ENCODE measurements at regions not wholly inside any gene's neighbourhood (a gene's known extent, or its start where the extent isn't known, plus 50 kb on each side); places are given as distances from the start of the nearest gene placed in this dataset.
A peak's percentile ranks its signal among the peaks of the same experiment; 100 is the strongest.

GRCh38 chr9:124191691-124192395 lies 65.9 kb upstream of the NEK6 start:
- intact Hi-C loops (cut with DNase I): no loop called here

GRCh38 chr9:124196814-124197176 lies 61.0 kb upstream of the NEK6 start:
- Histone ChIP-seq H3K36me3 (no peaks in the 10 kb centered on the region), H3K27me3 (ENCODE audit: low read depth) (no peaks in the 10 kb centered on the region), H3K27ac (peak overlapping the region; percentile 62), H3K4me3 (no peak overlapping the region), H3K9me3 (peaks cover 10% of the 10 kb centered on the region), H3K4me1 (no peaks in the 10 kb centered on the region)
- TF ChIP-seq CTCF (IDR thresholded peaks at IDR 0.05): no peak
- intact Hi-C loops (cut with DNase I): no loop called here
- ATAC-seq (no peak), DNase-seq (no peak)

More at GRCh38 chr9:124191691-124192395, 65.9 kb upstream of the NEK6 start:
- no peak for TF ChIP-seq CTCF (IDR thresholded peaks at IDR 0.05)
- Histone ChIP-seq H3K27me3 (ENCODE audit: low read depth) (peaks cover 4% of the 10 kb centered on the region), H3K36me3 (no peaks in the 10 kb centered on the region), H3K27ac (no peak overlapping the region), H3K9me3 (peaks cover 10% of the 10 kb centered on the region), H3K4me3 (no peak overlapping the region), H3K4me1 (no peaks in the 10 kb centered on the region)
- DNase-seq (no peak), ATAC-seq (no peak)

- no peaks in the 10 kb centered on the region for H3K27me3 ChIP-seq (ENCODE audit: low read depth)
- H3K9me3 ChIP-seq: peaks cover 10% of the 10 kb centered on the region
- intact Hi-C loops (cut with DNase I): no loop called here
- peak overlapping the region; percentile 62 for H3K27ac ChIP-seq
- DNase-seq (peak; percentile 76), ATAC-seq (peak; percentile 86 to 91)
- no peaks in the 10 kb centered on the region for H3K36me3 ChIP-seq
- no peak for TF ChIP-seq CTCF (IDR thresholded peaks at IDR 0.05)
- H3K4me3 ChIP-seq: no peak overlapping the region
- no peaks in the 10 kb centered on the region for H3K4me1 ChIP-seq
Observed at GRCh38 chr9:124197177-124198095, 60.3 kb upstream of the NEK6 start.

GRCh38 chr9:124198331-124198730 lies 59.4 kb upstream of the NEK6 start:
- Histone ChIP-seq H3K27me3 (ENCODE audit: low read depth) (no peaks in the 10 kb centered on the region), H3K9me3 (peaks cover 10% of the 10 kb centered on the region), H3K4me1 (peaks cover 6% of the 10 kb centered on the region), H3K27ac (no peak overlapping the region), H3K4me3 (no peak overlapping the region), H3K36me3 (no peaks in the 10 kb centered on the region)
- ATAC-seq (no peak), DNase-seq (no peak)
- TF ChIP-seq CTCF (IDR thresholded peaks at IDR 0.05): no peak
- intact Hi-C loops (cut with DNase I): no loop called here

GRCh38 chr9:124198948-124199347 lies 58.8 kb upstream of the NEK6 start:
- no peak for DNase-seq
- ATAC-seq: no peak
- TF ChIP-seq CTCF (IDR thresholded peaks at IDR 0.05): no peak

More at GRCh38 chr9:124198948-124199347, 58.8 kb upstream of the NEK6 start:
- Histone ChIP-seq H3K27ac (no peak overlapping the region), H3K4me1 (peaks cover 10% of the 10 kb centered on the region), H3K4me3 (no peak overlapping the region), H3K9me3 (peaks cover 10% of the 10 kb centered on the region), H3K36me3 (no peaks in the 10 kb centered on the region), H3K27me3 (ENCODE audit: low read depth) (no peaks in the 10 kb centered on the region)
- intact Hi-C loops (cut with DNase I): no loop called here

All from lower lobe of right lung (tissue), 2 donors.